Right lobe of liver (tissue), 6 donors: ENCODE measurements at regions not wholly inside any gene's neighbourhood (a gene's known extent, or its start where the extent isn't known, plus 50 kb on each side); places are given as distances from the start of the nearest gene placed in this dataset.

ENCODE experiments used
- ATAC-seq, 4 donors: fragments of 200-7000 bp; cut with Tn5 transposase; one replicate each; pipeline ENCODE4 v1.9.1; 2020; ENCODE audit warnings: mild to moderate bottlenecking in 4 of 4, moderate library complexity in 4 of 4
- DNase-seq, 3 donors: peaks; one replicate each; pipeline ENCODE4 v3.0.0-alpha.2; 2020
- H3K27ac ChIP-seq, 3 donors: fragments of 200-600 bp; one replicate each; pipeline ENCODE4 v1.8.0; 2022
- H3K27me3 ChIP-seq, 2 donors: fragments of 200-600 bp; one replicate each; pipeline ENCODE4 v1.8.0; 2022
- H3K36me3 ChIP-seq, 4 donors: fragments of 200-600 bp; sonication (generic) in 1 of 4; one replicate each; pipeline versions ENCODE4 v1.5.1 to v1.8.0; 2017 to 2022; ENCODE audit warnings: control low read depth in 1 of 4
- H3K4me1 ChIP-seq, 4 donors: fragments of 200-600 bp; sonication (generic) in 1 of 4; one replicate each; pipeline versions ENCODE4 v1.5.1 to v1.8.0; 2017 to 2022; ENCODE audit warnings: control low read depth in 1 of 4
- H3K4me3 ChIP-seq, 3 donors: fragments of 200-600 bp; one replicate each; pipeline ENCODE4 v1.8.0; 2022
- H3K9me3 ChIP-seq, 4 donors: fragments of 200-600 bp; sonication (generic) in 1 of 4; one replicate each; pipeline versions ENCODE4 v1.5.1 to v1.8.0; 2017 to 2022; ENCODE audit warnings: control low read depth in 1 of 4
- CTCF ChIP-seq, 4 donors: fragments of 200-600 bp in 3 of 4; fragments of 450-650 bp in 1 of 4; IDR thresholded peaks; one replicate each; pipeline versions ENCODE4 v1.5.1 to v1.8.0; 2016 to 2022; ENCODE audit warnings: antibody characterized with exemption in 4 of 4, mild to moderate bottlenecking in 2 of 4
- POLR2A ChIP-seq: fragments of 450-650 bp; IDR thresholded peaks from one replicate; pipeline ENCODE4 v1.6.1; 2017; ENCODE audit warnings: antibody characterized with exemption, mild to moderate bottlenecking
- whole genome bisulfite sequencing: methylation state at CpG from one replicate; pipeline ENCODE4 v1.1.6; 2018; ENCODE audit warnings: low coverage, low lambda C conversion rate; ENCODE audit not compliant: insufficient coverage; ENCODE audit errors: missing lambda C conversion rate; 5-methylcytosine and 5-hydroxymethylcytosine counted together
- intact Hi-C, 2 donors: fragments of 100-400 bp; cut with DNase I; formaldehyde crosslinking; loops; one replicate each; pipeline versions ENCODE4 v1.11.2 to v1.14.1; 2022
- donor health status: DM: no; HTN: yes; CAD: no.
- donor health status: DM: no; HTN: no; CAD: no.
- donor health status: DM: no; HTN: no; CAD: no.
- donor health status: DM: no; HTN: yes; CAD: no.
- donor health status: DM: no; HTN: yes; CAD: no.

GRCh38 chr5:124849774-124850173 lies 103.3 kb upstream of the ZNF608 start:
- WGBS, result 89% methylated on average over 3 of the region's 3 CpGs
- Histone ChIP-seq H3K4me3 (no peak overlapping the region), H3K4me1 (no peaks in the 10 kb centered on the region), H3K27ac (no peak overlapping the region), H3K9me3 (no peaks in the 10 kb centered on the region), H3K27me3 (no peaks in the 10 kb centered on the region), H3K36me3 (no peaks in the 10 kb centered on the region)
- no peak for TF ChIP-seq CTCF (IDR thresholded peaks at IDR 0.05)
- no peak for TF ChIP-seq POLR2A
- intact Hi-C loops, result no loop called here
- ATAC-seq (no peak), DNase-seq (no peak)

GRCh38 chr5:124856726-124857125 lies 110.3 kb upstream of the ZNF608 start:
- H3K36me3 ChIP-seq, result no peaks in the 10 kb centered on the region
- H3K4me1 ChIP-seq, result no peaks in the 10 kb centered on the region
- H3K9me3 ChIP-seq, result no peaks in the 10 kb centered on the region
- ATAC-seq (no peak), DNase-seq (no peak)
- TF ChIP-seq CTCF (IDR thresholded peaks at IDR 0.05) (no peak), POLR2A (no peak)
- H3K27me3 ChIP-seq, result no peaks in the 10 kb centered on the region
- H3K27ac ChIP-seq, result no peak overlapping the region
- no peak overlapping the region for H3K4me3 ChIP-seq
- WGBS, result 90% methylated on average over 3 of the region's 3 CpGs
- intact Hi-C loops, result no loop called here

- DNase-seq (no peak), ATAC-seq (peak; percentile 47 to 79 (median 57))
- TF ChIP-seq POLR2A (no peak), CTCF (IDR thresholded peaks at IDR 0.05) (no peak)
- Histone ChIP-seq H3K4me3 (no peak overlapping the region), H3K4me1 (no peaks in the 10 kb centered on the region), H3K36me3 (no peaks in the 10 kb centered on the region), H3K27me3 (no peaks in the 10 kb centered on the region), H3K27ac (no peak overlapping the region), H3K9me3 (no peaks in the 10 kb centered on the region)
- 73% methylated on average over 2 of the region's 2 CpGs for WGBS
- intact Hi-C loops, result no loop called here
Measured at GRCh38 chr5:124858612-124859011, 112.2 kb upstream of the ZNF608 start.

- H3K4me1 ChIP-seq, result no peaks in the 10 kb centered on the region
- DNase-seq (peak in 1 of 3 donors; percentile 21), ATAC-seq (peak; percentile 44 to 83 (median 68))
- TF ChIP-seq POLR2A (no peak), CTCF (IDR thresholded peaks at IDR 0.05) (no peak)
- intact Hi-C loops, result no loop called here
- H3K27me3 ChIP-seq, result no peaks in the 10 kb centered on the region
- no peak overlapping the region for H3K4me3 ChIP-seq
- H3K36me3 ChIP-seq, result no peaks in the 10 kb centered on the region
- H3K27ac ChIP-seq, result no peak overlapping the region
- H3K9me3 ChIP-seq, result no peaks in the 10 kb centered on the region
- WGBS, result 70% methylated on average over 4 of the region's 4 CpGs
Measured at GRCh38 chr5:124859027-124859426, 112.6 kb upstream of the ZNF608 start.
